Activated naive CD8-positive, alpha-beta T cell (primary cell): ENCODE measurements at regions not wholly inside any gene's neighbourhood (a gene's known extent, or its start where the extent isn't known, plus 50 kb on each side); places are given as distances from the start of the nearest gene placed in this dataset.

Experiments
- H3K27ac Mint-ChIP-seq: one replicate; pipeline ENCODE4 v1.8.0; 2021; ENCODE audit warnings: mixed read lengths
- H3K27me3 Mint-ChIP-seq: one replicate; pipeline ENCODE4 v1.8.0; 2021; ENCODE audit warnings: mixed read lengths
- H3K36me3 Mint-ChIP-seq: one replicate; pipeline ENCODE4 v1.8.0; 2021; ENCODE audit warnings: mixed read lengths
- H3K4me1 Mint-ChIP-seq: one replicate; pipeline ENCODE4 v1.8.0; 2021; ENCODE audit warnings: low read depth, mixed read lengths
- H3K4me3 Mint-ChIP-seq: one replicate; pipeline ENCODE4 v1.8.0; 2021; ENCODE audit warnings: mild to moderate bottlenecking, mixed read lengths
- H3K9me3 Mint-ChIP-seq: one replicate; pipeline ENCODE4 v1.8.0; 2021; ENCODE audit warnings: low read depth, mixed read lengths

GRCh38 chr7:68511281-68511680 lies 1087.0 kb upstream of the AUTS2 start:
- H3K9me3 Mint-ChIP-seq = peaks cover 5% of the 10 kb centered on the region
- H3K36me3 Mint-ChIP-seq = no peaks in the 10 kb centered on the region
- H3K4me1 Mint-ChIP-seq = no peaks in the 10 kb centered on the region
- no peaks in the 10 kb centered on the region for H3K27me3 Mint-ChIP-seq
- no peak overlapping the region for H3K4me3 Mint-ChIP-seq
- H3K27ac Mint-ChIP-seq = no peak overlapping the region

- H3K27ac Mint-ChIP-seq = no peak overlapping the region
- H3K27me3 Mint-ChIP-seq = no peaks in the 10 kb centered on the region
- H3K9me3 Mint-ChIP-seq = peaks cover 5% of the 10 kb centered on the region
- H3K4me1 Mint-ChIP-seq = no peaks in the 10 kb centered on the region
- no peak overlapping the region for H3K4me3 Mint-ChIP-seq
- H3K36me3 Mint-ChIP-seq = no peaks in the 10 kb centered on the region
Observed at GRCh38 chr7:68512466-68512865, 1085.8 kb upstream of the AUTS2 start.

GRCh38 chr7:68518060-68518459 lies 1080.2 kb upstream of the AUTS2 start:
- H3K27me3 Mint-ChIP-seq = no peaks in the 10 kb centered on the region
- no peaks in the 10 kb centered on the region for H3K9me3 Mint-ChIP-seq
- no peaks in the 10 kb centered on the region for H3K36me3 Mint-ChIP-seq
- H3K4me1 Mint-ChIP-seq = no peaks in the 10 kb centered on the region
- no peak overlapping the region for H3K27ac Mint-ChIP-seq
- no peak overlapping the region for H3K4me3 Mint-ChIP-seq

- Mint-ChIP-seq H3K27me3 (no peaks in the 10 kb centered on the region), H3K4me3 (no peak overlapping the region), H3K36me3 (no peaks in the 10 kb centered on the region), H3K4me1 (no peaks in the 10 kb centered on the region), H3K27ac (no peak overlapping the region), H3K9me3 (no peaks in the 10 kb centered on the region)
Observed at GRCh38 chr7:68524126-68524525, 1074.1 kb upstream of the AUTS2 start.

- Mint-ChIP-seq H3K36me3 (no peaks in the 10 kb centered on the region), H3K4me1 (no peaks in the 10 kb centered on the region), H3K4me3 (no peak overlapping the region), H3K27ac (no peak overlapping the region), H3K9me3 (peaks cover 6% of the 10 kb centered on the region), H3K27me3 (no peaks in the 10 kb centered on the region)
Observed at GRCh38 chr7:68529221-68529620, 1069.1 kb upstream of the AUTS2 start.

- H3K4me1 Mint-ChIP-seq = no peaks in the 10 kb centered on the region
- H3K9me3 Mint-ChIP-seq = peaks cover 4% of the 10 kb centered on the region
- no peaks in the 10 kb centered on the region for H3K27me3 Mint-ChIP-seq
- no peaks in the 10 kb centered on the region for H3K36me3 Mint-ChIP-seq
- no peak overlapping the region for H3K27ac Mint-ChIP-seq
- no peak overlapping the region for H3K4me3 Mint-ChIP-seq
Observed at GRCh38 chr7:68535266-68535665, 1063.0 kb upstream of the AUTS2 start.

- H3K27ac Mint-ChIP-seq = no peak overlapping the region
- H3K36me3 Mint-ChIP-seq = no peaks in the 10 kb centered on the region
- no peak overlapping the region for H3K4me3 Mint-ChIP-seq
- peaks cover 6% of the 10 kb centered on the region for H3K9me3 Mint-ChIP-seq
- H3K27me3 Mint-ChIP-seq = no peaks in the 10 kb centered on the region
- H3K4me1 Mint-ChIP-seq = no peaks in the 10 kb centered on the region
Observed at GRCh38 chr7:68537051-68537773, 1061.1 kb upstream of the AUTS2 start.

- no peaks in the 10 kb centered on the region for H3K36me3 Mint-ChIP-seq
- peaks cover 6% of the 10 kb centered on the region for H3K9me3 Mint-ChIP-seq
- no peaks in the 10 kb centered on the region for H3K27me3 Mint-ChIP-seq
- H3K27ac Mint-ChIP-seq = no peak overlapping the region
- no peaks in the 10 kb centered on the region for H3K4me1 Mint-ChIP-seq
- no peak overlapping the region for H3K4me3 Mint-ChIP-seq
Observed at GRCh38 chr7:68537774-68538071, 1060.6 kb upstream of the AUTS2 start.

- H3K36me3 Mint-ChIP-seq = no peaks in the 10 kb centered on the region
- no peak overlapping the region for H3K27ac Mint-ChIP-seq
- no peak overlapping the region for H3K4me3 Mint-ChIP-seq
- peaks cover 6% of the 10 kb centered on the region for H3K9me3 Mint-ChIP-seq
- H3K27me3 Mint-ChIP-seq = no peaks in the 10 kb centered on the region
- no peaks in the 10 kb centered on the region for H3K4me1 Mint-ChIP-seq
Observed at GRCh38 chr7:68542831-68543230, 1055.4 kb upstream of the AUTS2 start.

GRCh38 chr7:68544851-68545250 lies 1053.4 kb upstream of the AUTS2 start:
- Mint-ChIP-seq H3K27me3 (no peaks in the 10 kb centered on the region), H3K27ac (no peak overlapping the region), H3K4me3 (no peak overlapping the region), H3K36me3 (no peaks in the 10 kb centered on the region), H3K9me3 (peaks cover 12% of the 10 kb centered on the region), H3K4me1 (no peaks in the 10 kb centered on the region)

- Mint-ChIP-seq H3K27ac (no peak overlapping the region), H3K4me1 (no peaks in the 10 kb centered on the region), H3K27me3 (no peaks in the 10 kb centered on the region), H3K36me3 (no peaks in the 10 kb centered on the region), H3K4me3 (no peak overlapping the region), H3K9me3 (peaks cover 5% of the 10 kb centered on the region)
Observed at GRCh38 chr7:68547181-68547580, 1051.1 kb upstream of the AUTS2 start.

- Mint-ChIP-seq H3K36me3 (no peaks in the 10 kb centered on the region), H3K9me3 (peaks cover 5% of the 10 kb centered on the region), H3K4me1 (no peaks in the 10 kb centered on the region), H3K27ac (no peak overlapping the region), H3K4me3 (no peak overlapping the region), H3K27me3 (no peaks in the 10 kb centered on the region)
Observed at GRCh38 chr7:68547799-68548198, 1050.5 kb upstream of the AUTS2 start.

- Mint-ChIP-seq H3K4me1 (no peaks in the 10 kb centered on the region), H3K36me3 (no peaks in the 10 kb centered on the region), H3K27me3 (no peaks in the 10 kb centered on the region), H3K27ac (no peak overlapping the region), H3K4me3 (no peak overlapping the region), H3K9me3 (peaks cover 5% of the 10 kb centered on the region)
Observed at GRCh38 chr7:68550027-68550426, 1048.2 kb upstream of the AUTS2 start.

- H3K4me3 Mint-ChIP-seq = no peak overlapping the region
- no peaks in the 10 kb centered on the region for H3K27me3 Mint-ChIP-seq
- peaks cover 5% of the 10 kb centered on the region for H3K9me3 Mint-ChIP-seq
- H3K36me3 Mint-ChIP-seq = no peaks in the 10 kb centered on the region
- no peaks in the 10 kb centered on the region for H3K4me1 Mint-ChIP-seq
- no peak overlapping the region for H3K27ac Mint-ChIP-seq
Observed at GRCh38 chr7:68550635-68551034, 1047.6 kb upstream of the AUTS2 start.

- H3K4me1 Mint-ChIP-seq = no peaks in the 10 kb centered on the region
- H3K27ac Mint-ChIP-seq = no peak overlapping the region
- H3K36me3 Mint-ChIP-seq = no peaks in the 10 kb centered on the region
- H3K4me3 Mint-ChIP-seq = no peak overlapping the region
- H3K9me3 Mint-ChIP-seq = peaks cover 4% of the 10 kb centered on the region
- H3K27me3 Mint-ChIP-seq = no peaks in the 10 kb centered on the region
Observed at GRCh38 chr7:68556537-68556936, 1041.7 kb upstream of the AUTS2 start.

GRCh38 chr7:68559518-68559917 lies 1038.8 kb upstream of the AUTS2 start:
- H3K27ac Mint-ChIP-seq = no peak overlapping the region
- peaks cover 8% of the 10 kb centered on the region for H3K9me3 Mint-ChIP-seq
- no peaks in the 10 kb centered on the region for H3K4me1 Mint-ChIP-seq
- H3K36me3 Mint-ChIP-seq = no peaks in the 10 kb centered on the region
- no peaks in the 10 kb centered on the region for H3K27me3 Mint-ChIP-seq
- H3K4me3 Mint-ChIP-seq = no peak overlapping the region
